ENCODE measurements at regions not wholly inside any gene's neighbourhood (a gene's known extent, or its start where the extent isn't known, plus 50 kb on each side); places are given as distances from the start of the nearest gene placed in this dataset.

- Mint-ChIP-seq H3K36me3 (ENCODE audit: low read depth) (no peaks in the 10 kb centered on the region), H3K4me3 (no peak overlapping the region), H3K27me3 (ENCODE audit: low read depth) (no peaks in the 10 kb centered on the region), H3K9me3 (no peaks in the 10 kb centered on the region), H3K27ac (no peak overlapping the region), H3K4me1 (ENCODE audit: low read depth) (no peaks in the 10 kb centered on the region)
- no peak for DNase-seq
- CTCF ChIA-PET: no interaction called here
- intact Hi-C loops (cut with micrococcal nuclease): no loop called here
Measured at GRCh38 chr6:166739117-166739975, 112.3 kb upstream of the RPS6KA2 start.

GRCh38 chr6:166738386-166739116, 111.5 kb upstream of the RPS6KA2 start:
- no peak overlapping the region for H3K4me3 Mint-ChIP-seq
- no peaks in the 10 kb centered on the region for H3K27me3 Mint-ChIP-seq (ENCODE audit: low read depth)
- no peaks in the 10 kb centered on the region for H3K36me3 Mint-ChIP-seq (ENCODE audit: low read depth)
- no peak overlapping the region for H3K27ac Mint-ChIP-seq
- CTCF ChIA-PET: no interaction called here
- no peak for DNase-seq
- H3K9me3 Mint-ChIP-seq: no peaks in the 10 kb centered on the region
- no peaks in the 10 kb centered on the region for H3K4me1 Mint-ChIP-seq (ENCODE audit: low read depth)
- intact Hi-C loops (cut with micrococcal nuclease): no loop called here

DNA sequence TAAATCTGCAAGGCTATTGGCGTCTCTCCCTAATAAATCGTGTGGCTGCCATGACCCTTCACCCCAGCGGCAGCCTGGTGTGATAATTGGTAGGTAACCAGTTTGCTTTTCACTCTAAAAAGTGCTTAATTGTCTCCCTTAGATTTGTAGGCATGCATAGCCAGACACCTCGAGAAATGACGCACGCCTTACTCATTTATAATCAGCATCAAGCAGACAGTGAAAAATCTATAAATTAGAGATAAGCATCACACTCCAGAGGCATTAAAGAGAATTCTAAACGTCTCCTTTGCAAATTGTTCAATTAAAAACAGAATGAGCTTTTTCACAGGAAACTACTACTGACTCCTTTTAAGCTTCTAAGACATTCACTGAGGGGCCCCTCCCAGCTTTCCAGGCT, 110.2 kb upstream of the RPS6KA2 start:
- CTCF ChIA-PET: no interaction called here
- H3K4me1 Mint-ChIP-seq (ENCODE audit: low read depth): no peaks in the 10 kb centered on the region
- DNase-seq: no peak

GRCh38 chr6:166736634-166737033, 109.6 kb upstream of the RPS6KA2 start:
- Mint-ChIP-seq H3K27me3 (ENCODE audit: low read depth) (no peaks in the 10 kb centered on the region), H3K27ac (no peak overlapping the region), H3K4me1 (ENCODE audit: low read depth) (no peaks in the 10 kb centered on the region), H3K36me3 (ENCODE audit: low read depth) (no peaks in the 10 kb centered on the region), H3K4me3 (no peak overlapping the region), H3K9me3 (no peaks in the 10 kb centered on the region)
- CTCF ChIA-PET: interaction anchor here (0.6 kb wide), 1 partner anchor 944 kb away, joined by 3 read pairs; no protein-coding TSS in a partner anchor
- DNase-seq: no peak
- intact Hi-C loops (cut with micrococcal nuclease): no loop called here

More for the DNA sequence above, 110.2 kb upstream of the RPS6KA2 start:
- no peaks in the 10 kb centered on the region for H3K36me3 Mint-ChIP-seq (ENCODE audit: low read depth)
- H3K9me3 Mint-ChIP-seq: no peaks in the 10 kb centered on the region
- no peak overlapping the region for H3K4me3 Mint-ChIP-seq
- no peak overlapping the region for H3K27ac Mint-ChIP-seq
- H3K27me3 Mint-ChIP-seq (ENCODE audit: low read depth): no peaks in the 10 kb centered on the region
- intact Hi-C loops (cut with micrococcal nuclease): no loop called here

- H3K9me3 Mint-ChIP-seq: no peaks in the 10 kb centered on the region
- CTCF ChIA-PET: no interaction called here
- no peaks in the 10 kb centered on the region for H3K36me3 Mint-ChIP-seq (ENCODE audit: low read depth)
Measured at GRCh38 chr6:166733900-166734299, 106.8 kb upstream of the RPS6KA2 start.

DNA sequence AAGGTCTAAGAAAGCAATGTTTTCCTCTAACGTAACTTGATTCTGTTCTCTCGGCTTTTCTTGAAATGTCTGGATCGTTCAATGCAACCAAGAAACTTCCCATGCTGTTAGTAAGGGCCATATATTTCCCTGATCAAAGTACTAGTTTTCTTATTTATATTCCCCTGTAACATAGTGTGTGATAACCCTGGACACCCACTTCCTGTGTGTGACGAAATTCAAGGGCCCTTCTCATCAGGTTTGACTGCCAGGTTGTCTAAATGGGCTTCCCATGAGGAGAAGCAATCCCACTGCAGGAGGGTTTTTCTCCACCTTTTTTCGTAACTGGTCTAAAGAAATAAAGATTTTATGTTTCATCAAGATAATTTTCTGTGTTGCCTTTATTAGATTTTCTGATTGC, 102.6 kb upstream of the RPS6KA2 start:
- Mint-ChIP-seq H3K4me3 (no peak overlapping the region), H3K9me3 (no peaks in the 10 kb centered on the region)
- intact Hi-C loops (cut with micrococcal nuclease): no loop called here

More at GRCh38 chr6:166733900-166734299, 106.8 kb upstream of the RPS6KA2 start:
- Mint-ChIP-seq H3K4me1 (ENCODE audit: low read depth) (peaks cover 7% of the 10 kb centered on the region), H3K27ac (no peak overlapping the region), H3K27me3 (ENCODE audit: low read depth) (no peaks in the 10 kb centered on the region), H3K4me3 (no peak overlapping the region)
- no peak for DNase-seq
- intact Hi-C loops (cut with micrococcal nuclease): no loop called here

GRCh38 chr6:166728884-166729530, 102.0 kb upstream of the RPS6KA2 start:
- CTCF ChIA-PET: no interaction called here
- H3K36me3 Mint-ChIP-seq (ENCODE audit: low read depth): no peaks in the 10 kb centered on the region
- H3K9me3 Mint-ChIP-seq: no peaks in the 10 kb centered on the region
- H3K27ac Mint-ChIP-seq: no peak overlapping the region
- DNase-seq: no peak
- no peaks in the 10 kb centered on the region for H3K27me3 Mint-ChIP-seq (ENCODE audit: low read depth)
- no peak overlapping the region for H3K4me3 Mint-ChIP-seq
- intact Hi-C loops (cut with micrococcal nuclease): no loop called here
- H3K4me1 Mint-ChIP-seq (ENCODE audit: low read depth): peaks cover 7% of the 10 kb centered on the region

More for the DNA sequence above, 102.6 kb upstream of the RPS6KA2 start:
- no peak for DNase-seq
- peaks cover 7% of the 10 kb centered on the region for H3K4me1 Mint-ChIP-seq (ENCODE audit: low read depth)
- H3K27ac Mint-ChIP-seq: no peak overlapping the region
- H3K36me3 Mint-ChIP-seq (ENCODE audit: low read depth): no peaks in the 10 kb centered on the region
- CTCF ChIA-PET: no interaction called here
- H3K27me3 Mint-ChIP-seq (ENCODE audit: low read depth): no peaks in the 10 kb centered on the region

DNA sequence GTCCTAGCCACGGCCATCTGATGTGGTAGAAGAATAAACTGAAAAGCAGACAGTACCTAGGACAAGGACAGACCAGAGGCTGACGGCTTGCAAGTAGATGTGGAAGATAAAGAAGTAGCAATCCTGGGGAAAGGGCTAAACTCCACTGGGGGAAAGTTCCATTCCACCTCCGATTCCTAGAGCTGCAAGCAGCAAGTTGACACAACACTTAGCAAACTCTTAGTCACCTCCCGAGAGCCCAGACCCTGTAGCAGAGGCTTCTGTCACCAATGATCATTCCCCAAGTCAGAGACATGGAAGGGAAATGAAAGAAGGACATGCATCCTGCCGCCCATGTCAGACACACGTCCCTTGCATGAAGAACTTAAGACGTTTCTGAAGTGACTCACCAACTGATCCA, 99.2 kb upstream of the RPS6KA2 start:
- Mint-ChIP-seq H3K4me1 (ENCODE audit: low read depth) (peaks cover 7% of the 10 kb centered on the region), H3K4me3 (no peak overlapping the region), H3K27me3 (ENCODE audit: low read depth) (no peaks in the 10 kb centered on the region), H3K27ac (no peak overlapping the region), H3K9me3 (no peaks in the 10 kb centered on the region), H3K36me3 (ENCODE audit: low read depth) (no peaks in the 10 kb centered on the region)
- CTCF ChIA-PET: no interaction called here
- intact Hi-C loops (cut with micrococcal nuclease): no loop called here
- DNase-seq: no peak

GRCh38 chr6:166725571-166725970, 98.5 kb upstream of the RPS6KA2 start:
- DNase-seq: no peak
- Mint-ChIP-seq H3K4me3 (no peak overlapping the region), H3K27ac (no peak overlapping the region), H3K27me3 (ENCODE audit: low read depth) (no peaks in the 10 kb centered on the region), H3K4me1 (ENCODE audit: low read depth) (peaks cover 7% of the 10 kb centered on the region), H3K9me3 (no peaks in the 10 kb centered on the region), H3K36me3 (ENCODE audit: low read depth) (no peaks in the 10 kb centered on the region)
- intact Hi-C loops (cut with micrococcal nuclease): no loop called here
- CTCF ChIA-PET: interaction anchor here (0.5 to 0.7 kb wide), 2 partner anchors 74 to 174 kb away, joined by 4 to 5 read pairs; no protein-coding TSS in a partner anchor

- Mint-ChIP-seq H3K27me3 (ENCODE audit: low read depth) (no peaks in the 10 kb centered on the region), H3K9me3 (no peaks in the 10 kb centered on the region), H3K4me1 (ENCODE audit: low read depth) (peaks cover 2% of the 10 kb centered on the region), H3K27ac (no peak overlapping the region), H3K4me3 (no peak overlapping the region), H3K36me3 (ENCODE audit: low read depth) (no peaks in the 10 kb centered on the region)
- DNase-seq: no peak
- intact Hi-C loops (cut with micrococcal nuclease): no loop called here
- CTCF ChIA-PET: no interaction called here
Measured at GRCh38 chr6:166724576-166724975, 97.5 kb upstream of the RPS6KA2 start.

- H3K4me3 Mint-ChIP-seq: no peak overlapping the region
- CTCF ChIA-PET: interaction anchor here (1.1 kb wide), 1 partner anchor 341 kb away, joined by 3 read pairs; no protein-coding TSS in a partner anchor
- H3K36me3 Mint-ChIP-seq (ENCODE audit: low read depth): no peaks in the 10 kb centered on the region
- H3K27me3 Mint-ChIP-seq (ENCODE audit: low read depth): no peaks in the 10 kb centered on the region
- DNase-seq: no peak
- H3K9me3 Mint-ChIP-seq: no peaks in the 10 kb centered on the region
- H3K27ac Mint-ChIP-seq: no peak overlapping the region
- intact Hi-C loops (cut with micrococcal nuclease): no loop called here
- no peaks in the 10 kb centered on the region for H3K4me1 Mint-ChIP-seq (ENCODE audit: low read depth)
Measured at GRCh38 chr6:166722785-166723184, 95.7 kb upstream of the RPS6KA2 start.

GRCh38 chr6:166721576-166721975, 94.5 kb upstream of the RPS6KA2 start:
- H3K27ac Mint-ChIP-seq: no peak overlapping the region
- H3K9me3 Mint-ChIP-seq: no peaks in the 10 kb centered on the region
- CTCF ChIA-PET: no interaction called here
- no peaks in the 10 kb centered on the region for H3K36me3 Mint-ChIP-seq (ENCODE audit: low read depth)
- H3K4me3 Mint-ChIP-seq: no peak overlapping the region
- intact Hi-C loops (cut with micrococcal nuclease): no loop called here
- H3K4me1 Mint-ChIP-seq (ENCODE audit: low read depth): no peaks in the 10 kb centered on the region
- DNase-seq: no peak
- no peaks in the 10 kb centered on the region for H3K27me3 Mint-ChIP-seq (ENCODE audit: low read depth)

Measured in activated naive CD4-positive, alpha-beta T cell treated with anti-CD3 and anti-CD28 coated beads for 36 hours (primary cell).